ENCODE measurements at regions not wholly inside any gene's neighbourhood (a gene's known extent, or its start where the extent isn't known, plus 50 kb on each side); places are given as distances from the start of the nearest gene placed in this dataset.

DNA sequence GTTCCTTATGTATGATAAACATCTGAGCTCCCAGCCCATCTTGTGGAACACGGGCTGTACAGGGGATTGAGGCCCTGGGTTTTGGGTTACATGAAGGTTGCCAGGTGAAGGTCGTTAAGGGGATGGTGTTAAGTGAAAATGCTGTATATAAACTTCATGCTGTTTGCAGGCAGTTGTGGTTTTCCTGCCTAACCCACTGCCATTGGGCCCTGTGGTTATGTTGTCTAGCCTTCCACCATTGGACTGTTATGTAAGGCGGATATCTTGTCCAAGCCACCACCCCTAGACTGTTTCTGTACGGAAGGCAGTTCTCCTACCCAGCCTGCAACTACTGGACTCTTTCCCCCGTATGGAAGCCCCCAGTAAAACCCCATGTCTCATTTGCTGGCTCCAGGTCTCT, 246.1 kb downstream of the KIF4B start:
- Mint-ChIP-seq H3K4me1 (ENCODE audit: low read depth) (no peaks in the 10 kb centered on the region), H3K4me3 (no peak overlapping the region), H3K36me3 (ENCODE audit: low read depth) (no peaks in the 10 kb centered on the region), H3K27ac (no peak overlapping the region), H3K9me3 (no peaks in the 10 kb centered on the region), H3K27me3 (no peaks in the 10 kb centered on the region)
- Histone ChIP-seq H3K9me3 (ENCODE audit: control insufficient read depth in 1 of 2, insufficient read depth in 1 of 2, low read length in 2 of 2) (no peaks in the 10 kb centered on the region), H3K4me1 (ENCODE audit: insufficient read depth, low read length) (no peaks in the 10 kb centered on the region), H3K27ac (ENCODE audit: low read depth in 1 of 2, low read length in 2 of 2) (no peak overlapping the region), H3K4me3 (ENCODE audit: low read length) (no peak overlapping the region), H3K27me3 (ENCODE audit: control insufficient read depth in 1 of 2, insufficient read depth in 2 of 2, low read length in 2 of 2) (no peaks in the 10 kb centered on the region), H3K36me3 (ENCODE audit: insufficient read depth, low read length) (no peaks in the 10 kb centered on the region)
- ATAC-seq (ENCODE audit: poor library complexity) (no peak), DNase-seq (no peak)
- intact Hi-C loops (cut with DNase I, micrococcal nuclease) = no loop called here
- CTCF ChIA-PET = no interaction called here
- TF ChIP-seq, protein P1, sequence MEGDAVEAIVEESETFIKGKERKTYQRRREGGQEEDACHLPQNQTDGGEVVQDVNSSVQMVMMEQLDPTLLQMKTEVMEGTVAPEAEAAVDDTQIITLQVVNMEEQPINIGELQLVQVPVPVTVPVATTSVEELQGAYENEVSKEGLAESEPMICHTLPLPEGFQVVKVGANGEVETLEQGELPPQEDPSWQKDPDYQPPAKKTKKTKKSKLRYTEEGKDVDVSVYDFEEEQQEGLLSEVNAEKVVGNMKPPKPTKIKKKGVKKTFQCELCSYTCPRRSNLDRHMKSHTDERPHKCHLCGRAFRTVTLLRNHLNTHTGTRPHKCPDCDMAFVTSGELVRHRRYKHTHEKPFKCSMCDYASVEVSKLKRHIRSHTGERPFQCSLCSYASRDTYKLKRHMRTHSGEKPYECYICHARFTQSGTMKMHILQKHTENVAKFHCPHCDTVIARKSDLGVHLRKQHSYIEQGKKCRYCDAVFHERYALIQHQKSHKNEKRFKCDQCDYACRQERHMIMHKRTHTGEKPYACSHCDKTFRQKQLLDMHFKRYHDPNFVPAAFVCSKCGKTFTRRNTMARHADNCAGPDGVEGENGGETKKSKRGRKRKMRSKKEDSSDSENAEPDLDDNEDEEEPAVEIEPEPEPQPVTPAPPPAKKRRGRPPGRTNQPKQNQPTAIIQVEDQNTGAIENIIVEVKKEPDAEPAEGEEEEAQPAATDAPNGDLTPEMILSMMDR (IDR thresholded peaks at IDR 0.05) = no peak
- POLR2A ChIA-PET = no interaction called here

DNA sequence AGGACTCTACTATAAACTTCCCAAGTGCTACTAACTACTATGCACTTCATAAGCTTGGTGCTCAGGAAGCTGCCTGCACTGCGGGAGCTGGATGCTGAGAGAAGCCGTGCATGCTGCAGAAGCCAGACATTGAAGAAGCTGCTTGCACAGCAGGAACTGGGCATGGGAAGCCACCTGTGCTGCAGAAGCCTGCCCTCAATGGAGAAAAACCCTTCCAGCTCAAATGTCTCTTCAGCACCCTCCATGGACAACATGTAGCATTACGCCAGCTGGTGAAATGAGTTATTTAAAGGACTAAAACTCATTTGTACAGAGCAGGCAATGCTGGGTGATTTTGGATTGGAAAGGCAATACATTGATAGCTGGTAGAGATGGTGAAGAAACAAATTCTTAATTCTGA, 247.2 kb downstream of the KIF4B start:
- ChIA-PET POLR2A (no interaction called here), CTCF (no interaction called here)
- no peaks in the 10 kb centered on the region for H3K4me1 ChIP-seq (ENCODE audit: insufficient read depth, low read length)
- Mint-ChIP-seq H3K4me3 (no peak overlapping the region), H3K9me3 (no peaks in the 10 kb centered on the region), H3K27ac (no peak overlapping the region), H3K36me3 (ENCODE audit: low read depth) (no peaks in the 10 kb centered on the region), H3K4me1 (ENCODE audit: low read depth) (no peaks in the 10 kb centered on the region), H3K27me3 (no peaks in the 10 kb centered on the region)
- H3K27me3 ChIP-seq (ENCODE audit: control insufficient read depth in 1 of 2, insufficient read depth in 2 of 2, low read length in 2 of 2) = no peaks in the 10 kb centered on the region
- TF ChIP-seq, protein P1 (IDR thresholded peaks at IDR 0.05) = no peak
- no peaks in the 10 kb centered on the region for H3K9me3 ChIP-seq (ENCODE audit: control insufficient read depth in 1 of 2, insufficient read depth in 1 of 2, low read length in 2 of 2)
- DNase-seq (no peak), ATAC-seq (ENCODE audit: poor library complexity) (no peak)
- intact Hi-C loops (cut with DNase I, micrococcal nuclease) = no loop called here
- H3K4me3 ChIP-seq (ENCODE audit: low read length) = no peak overlapping the region
- no peak overlapping the region for H3K27ac ChIP-seq (ENCODE audit: low read depth in 1 of 2, low read length in 2 of 2)
- no peaks in the 10 kb centered on the region for H3K36me3 ChIP-seq (ENCODE audit: insufficient read depth, low read length)

DNA sequence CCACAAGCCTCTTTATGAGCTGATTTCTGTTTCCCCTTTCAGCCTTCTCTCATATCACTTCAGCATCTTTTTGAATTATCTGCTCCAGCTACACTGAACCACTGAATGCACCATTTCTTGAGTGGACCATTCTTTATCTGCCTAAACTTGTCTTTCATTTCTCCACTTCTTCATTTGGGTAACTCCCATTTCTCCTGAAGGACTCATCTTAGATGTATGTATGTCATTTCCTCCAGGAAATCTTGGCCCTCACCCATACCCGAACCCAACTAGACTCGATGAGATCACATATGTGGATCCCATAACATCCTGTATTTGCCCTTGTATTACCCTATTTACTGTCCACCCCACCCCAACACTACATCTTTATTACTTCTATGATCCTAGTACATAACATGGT, 249.8 kb downstream of the KIF4B start:
- no peak overlapping the region for H3K27ac Mint-ChIP-seq
- TF ChIP-seq, protein P1 (IDR thresholded peaks at IDR 0.05) = no peak
- H3K27me3 Mint-ChIP-seq = peaks cover 3% of the 10 kb centered on the region
- POLR2A ChIA-PET = no interaction called here
- no peaks in the 10 kb centered on the region for H3K9me3 ChIP-seq (ENCODE audit: control insufficient read depth in 1 of 2, insufficient read depth in 1 of 2, low read length in 2 of 2)
- H3K36me3 ChIP-seq (ENCODE audit: insufficient read depth, low read length) = no peaks in the 10 kb centered on the region
- H3K4me3 Mint-ChIP-seq = no peak overlapping the region
- DNase-seq (no peak), ATAC-seq (ENCODE audit: poor library complexity) (no peak)
- no peak overlapping the region for H3K4me3 ChIP-seq (ENCODE audit: low read length)
- no peaks in the 10 kb centered on the region for H3K4me1 Mint-ChIP-seq (ENCODE audit: low read depth)
- no peaks in the 10 kb centered on the region for H3K36me3 Mint-ChIP-seq (ENCODE audit: low read depth)
- no peaks in the 10 kb centered on the region for H3K4me1 ChIP-seq (ENCODE audit: insufficient read depth, low read length)
- no peak overlapping the region for H3K27ac ChIP-seq (ENCODE audit: low read depth in 1 of 2, low read length in 2 of 2)
- H3K27me3 ChIP-seq (ENCODE audit: control insufficient read depth in 1 of 2, insufficient read depth in 2 of 2, low read length in 2 of 2) = no peaks in the 10 kb centered on the region
- intact Hi-C loops (cut with DNase I, micrococcal nuclease) = no loop called here
- H3K9me3 Mint-ChIP-seq = no peaks in the 10 kb centered on the region
- CTCF ChIA-PET = no interaction called here
